SKM-1 treated with dmso at 0.1 percent for 144 hours (cell line): ENCODE measurements at regions not wholly inside any gene's neighbourhood (a gene's known extent, or its start where the extent isn't known, plus 50 kb on each side); places are given as distances from the start of the nearest gene placed in this dataset.

Experiments used
- DNase-seq: peaks from one replicate; lab custom pipeline; 2025; ENCODE audit not compliant: unreplicated experiment; lab: John Stamatoyannopoulos, UW

DNA sequence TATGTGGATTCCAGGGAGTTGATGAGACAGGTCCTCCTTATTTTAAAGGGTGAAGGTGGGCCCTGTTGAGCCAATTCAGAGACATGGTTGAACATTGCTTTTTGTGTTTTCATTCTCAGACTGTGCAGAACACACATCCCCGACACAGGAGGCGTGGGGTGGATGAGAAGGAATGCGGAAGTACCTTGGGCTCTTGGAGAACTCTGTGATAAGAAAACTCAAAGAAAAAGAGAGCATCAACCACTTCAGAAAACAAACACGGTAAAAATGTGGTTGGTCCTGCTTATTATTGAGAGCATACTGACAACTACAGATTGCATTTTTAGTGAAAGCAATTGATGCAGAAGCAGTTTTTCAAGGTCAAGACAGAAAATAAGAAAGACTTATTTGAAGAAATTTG is 659.8 kb downstream of the IRX1 start:
- no peak for DNase-seq

DNA sequence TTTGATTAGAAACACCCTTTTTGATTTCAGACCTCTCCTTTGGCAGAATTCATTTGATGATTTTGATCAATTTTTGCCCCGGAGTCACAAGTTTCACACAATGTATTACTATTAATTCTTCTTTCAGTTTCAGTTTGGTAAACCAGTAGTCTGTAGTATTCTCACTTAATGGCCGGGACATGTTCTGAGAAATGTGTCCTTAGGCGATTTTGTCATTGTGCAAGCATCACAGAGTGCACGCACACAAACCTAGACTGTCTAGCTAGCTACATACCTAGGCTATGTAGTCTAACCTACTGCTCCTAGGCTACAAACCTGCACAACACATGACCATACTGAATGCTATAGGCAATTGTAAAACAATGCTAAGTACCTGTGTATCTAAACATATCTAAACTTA is 662.5 kb downstream of the IRX1 start:
- DNase-seq: no peak

DNA sequence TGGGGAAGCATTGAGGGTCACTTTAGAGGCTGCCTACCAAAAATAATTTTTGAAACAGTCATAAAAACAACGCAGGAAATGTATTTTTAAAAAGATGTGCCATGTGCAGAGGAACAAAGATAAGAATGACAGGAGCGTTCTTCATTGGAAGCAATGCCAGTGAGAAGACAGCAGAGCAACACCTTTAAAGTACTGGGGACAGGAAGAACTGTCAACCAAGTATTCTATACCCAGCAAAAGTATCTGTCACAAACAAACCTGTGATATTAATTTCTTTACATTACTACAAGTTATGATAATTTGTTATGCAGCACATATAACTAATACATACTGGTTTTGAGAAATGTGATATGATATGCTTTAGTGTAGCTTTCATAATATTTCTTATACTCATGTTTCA is 675.6 kb downstream of the IRX1 start:
- no peak for DNase-seq

DNA sequence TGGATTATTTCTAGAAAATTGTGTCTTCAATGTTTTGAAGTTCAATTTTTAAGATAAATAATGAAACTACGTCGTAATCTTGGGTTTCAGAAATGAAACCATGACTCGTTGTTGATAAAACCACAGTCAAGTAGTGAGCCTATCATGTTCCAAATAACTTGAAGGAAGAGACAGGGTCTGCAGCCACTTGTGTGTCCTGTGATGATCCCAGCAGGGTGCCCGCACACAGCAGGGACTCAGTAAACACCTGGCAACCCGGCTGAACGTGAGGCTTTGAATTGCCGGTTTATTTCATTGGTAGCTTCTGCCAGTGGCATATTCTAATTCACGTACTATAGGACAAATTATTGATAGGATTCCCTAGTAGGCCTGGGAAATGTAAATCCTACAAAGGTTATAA is 679.6 kb downstream of the IRX1 start:
- no peak for DNase-seq

DNA sequence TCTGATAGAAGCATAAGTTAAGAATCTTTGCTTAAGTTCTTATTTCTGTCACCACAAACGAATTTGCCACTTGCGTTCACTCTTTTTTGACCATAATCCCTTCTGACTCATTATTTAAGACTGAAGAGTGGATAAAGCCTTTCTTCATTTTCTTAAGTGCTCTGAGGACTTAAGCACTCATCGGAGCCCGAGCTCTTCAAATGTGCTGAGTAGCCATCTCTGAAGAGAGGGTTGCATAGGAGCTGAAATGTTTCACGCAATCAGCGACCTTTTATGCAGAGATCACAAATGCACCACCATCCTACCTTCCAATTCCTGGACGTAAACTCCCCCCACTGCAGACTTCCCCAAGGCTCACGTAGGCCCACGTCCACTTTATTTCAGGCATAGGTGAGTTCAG is 699.2 kb downstream of the IRX1 start:
- no peak for DNase-seq

DNA sequence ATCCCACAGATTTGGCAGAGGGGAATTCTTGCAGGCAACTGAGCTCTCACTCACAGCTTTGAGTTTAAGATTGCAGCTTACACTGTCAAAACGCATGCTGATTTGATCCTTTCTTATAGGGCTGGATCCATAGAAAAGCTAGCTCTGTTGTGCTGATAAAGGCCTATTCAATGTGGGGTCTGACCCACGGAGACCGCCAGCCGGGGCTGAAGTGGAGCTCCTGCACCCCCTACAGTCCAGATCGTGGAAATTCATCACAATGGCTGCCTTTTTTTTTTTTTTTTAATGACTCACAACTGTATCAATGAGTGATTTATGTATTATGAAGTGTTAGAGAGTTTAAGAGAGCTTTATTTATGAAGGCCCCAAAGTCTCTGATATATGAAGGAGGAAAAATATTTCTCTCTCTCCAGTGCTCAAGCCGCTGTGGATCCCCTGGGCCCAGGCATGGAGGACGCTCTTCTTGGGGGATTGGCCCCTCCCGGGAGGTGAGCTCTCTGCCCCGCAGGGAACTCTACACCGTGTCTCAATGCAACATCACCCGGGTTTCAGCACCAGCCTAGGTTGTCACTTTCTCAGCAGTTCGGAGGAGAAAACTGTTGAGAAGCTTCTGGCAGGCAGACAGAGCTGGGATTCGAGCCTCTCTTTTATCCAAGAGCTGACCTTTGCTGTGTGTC is 700.2 kb downstream of the IRX1 start:
- DNase-seq: no peak

DNA sequence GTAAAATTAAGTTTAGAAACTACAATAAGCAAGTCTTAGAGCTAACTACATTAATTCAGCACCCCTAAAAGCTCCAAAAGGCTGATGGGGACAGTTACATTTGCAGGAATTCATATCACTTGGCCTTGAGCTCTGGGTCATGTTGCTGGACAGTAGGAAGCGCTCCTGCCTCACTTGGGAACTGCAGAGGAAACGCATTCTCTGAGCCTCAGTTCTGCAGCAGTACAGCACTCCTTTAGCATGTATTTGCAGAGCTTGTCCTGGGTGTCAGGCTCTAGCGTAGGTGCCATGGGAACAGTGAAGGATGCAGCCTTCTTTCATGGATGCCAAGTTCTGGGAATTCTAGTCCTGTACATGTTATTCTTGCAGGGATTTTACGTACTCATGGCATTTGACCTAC is 710.4 kb downstream of the IRX1 start:
- no peak for DNase-seq

DNA sequence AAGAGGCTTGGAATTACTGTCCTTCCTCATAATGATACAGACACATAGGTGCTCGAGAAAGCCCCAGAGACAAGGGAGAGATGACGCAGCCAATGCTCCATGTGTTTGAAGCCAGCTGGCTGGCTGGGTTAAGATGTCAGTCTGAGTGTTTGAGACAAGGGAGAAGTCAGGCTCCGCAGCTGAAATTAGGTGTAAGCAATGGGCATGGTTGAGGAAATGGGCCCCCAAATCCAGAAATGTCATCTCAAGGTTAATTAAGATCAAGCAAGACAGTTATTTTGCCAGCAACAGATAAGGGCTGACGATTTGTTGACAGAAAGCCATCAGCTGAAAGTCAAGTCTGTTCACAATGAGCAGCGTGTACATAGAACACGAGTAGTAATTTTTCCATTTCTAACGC is 713.4 kb downstream of the IRX1 start:
- no peak for DNase-seq

DNA sequence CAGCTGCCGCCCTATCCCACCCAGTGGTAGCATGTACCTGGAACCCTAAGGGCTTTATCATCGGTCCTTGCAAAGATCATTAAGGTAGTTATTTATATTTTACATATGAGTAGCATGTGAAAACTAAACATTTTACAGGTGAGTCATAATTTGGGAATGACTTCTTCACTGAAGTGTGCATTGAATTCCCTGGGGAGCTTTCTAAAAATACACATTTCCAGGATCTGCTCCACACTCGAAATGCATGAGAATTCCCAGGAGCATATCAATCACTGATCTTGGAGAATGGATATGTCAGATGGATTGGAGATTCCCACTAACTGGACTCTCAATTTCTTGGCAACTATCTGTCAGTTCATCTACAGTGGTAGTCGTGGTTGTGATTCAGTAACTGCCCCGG is 717.5 kb downstream of the IRX1 start:
- DNase-seq: no peak

DNA sequence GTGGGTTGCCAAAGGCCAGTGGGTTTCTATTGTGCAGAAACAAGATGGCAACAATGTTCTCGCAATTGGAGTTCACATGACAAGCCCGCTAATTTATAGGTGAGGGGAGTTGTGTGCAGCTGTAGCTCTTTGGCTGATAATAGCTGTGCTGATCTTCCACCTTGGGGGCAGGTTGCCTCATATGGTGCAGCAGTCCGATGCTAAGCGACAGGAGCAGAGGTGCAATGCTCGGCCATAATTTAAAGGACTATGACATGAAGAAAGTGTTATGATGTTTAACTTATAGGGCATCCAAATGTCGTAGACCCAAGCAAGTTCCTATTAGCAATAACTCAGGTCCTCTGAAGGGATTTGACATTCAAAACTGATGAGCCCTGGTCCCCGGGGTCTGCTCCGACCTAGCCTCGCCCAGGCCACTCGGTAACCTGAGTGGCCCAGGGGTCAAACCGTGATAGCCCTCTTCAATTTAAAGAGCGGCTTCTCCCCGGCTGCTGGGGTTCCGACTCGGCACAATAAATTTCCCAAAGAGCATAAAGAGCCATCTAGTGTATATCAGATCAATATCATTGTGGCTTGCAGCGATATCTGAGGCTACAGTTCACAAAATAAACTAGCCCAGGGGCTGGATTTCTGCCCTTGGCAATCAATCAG is 724.0 kb downstream of the IRX1 start:
- no peak for DNase-seq

DNA sequence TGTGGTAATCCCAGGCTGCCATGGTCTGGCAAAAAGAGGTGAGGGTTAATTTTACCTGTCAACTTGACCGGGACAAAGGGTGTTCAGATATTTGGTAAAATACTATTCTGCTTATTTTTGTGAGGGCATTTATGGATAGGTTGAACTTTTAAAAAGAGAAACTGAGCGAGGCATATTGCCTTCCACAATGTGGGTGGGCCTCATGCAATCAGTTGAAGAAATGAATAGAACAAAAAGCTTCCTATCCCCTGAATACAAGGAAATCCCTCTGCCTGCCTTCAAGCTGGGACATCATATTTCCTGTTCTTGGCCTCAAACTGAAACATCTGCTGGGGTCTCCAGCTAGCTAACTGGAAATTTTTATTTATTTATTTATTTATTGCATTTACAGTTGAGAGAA is 734.7 kb downstream of the IRX1 start:
- no peak for DNase-seq

DNA sequence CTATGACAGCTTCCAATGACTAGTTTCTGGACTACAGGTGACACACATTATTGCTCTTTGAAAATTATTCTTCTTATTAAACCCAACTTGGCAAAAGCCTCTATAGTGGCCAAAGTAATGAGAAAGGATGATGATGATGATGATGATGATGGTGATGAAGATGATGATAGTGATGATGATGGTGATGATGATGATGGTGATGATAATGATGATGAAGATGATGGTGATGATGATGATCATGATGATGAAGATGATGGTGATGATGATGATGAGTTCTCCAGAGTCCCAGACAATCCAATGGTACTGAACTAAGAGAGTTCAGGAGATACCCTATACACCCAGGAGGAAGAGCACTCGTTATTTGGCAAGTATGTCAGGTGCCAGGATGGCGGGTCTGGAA is 739.4 kb downstream of the IRX1 start:
- DNase-seq: no peak

DNA sequence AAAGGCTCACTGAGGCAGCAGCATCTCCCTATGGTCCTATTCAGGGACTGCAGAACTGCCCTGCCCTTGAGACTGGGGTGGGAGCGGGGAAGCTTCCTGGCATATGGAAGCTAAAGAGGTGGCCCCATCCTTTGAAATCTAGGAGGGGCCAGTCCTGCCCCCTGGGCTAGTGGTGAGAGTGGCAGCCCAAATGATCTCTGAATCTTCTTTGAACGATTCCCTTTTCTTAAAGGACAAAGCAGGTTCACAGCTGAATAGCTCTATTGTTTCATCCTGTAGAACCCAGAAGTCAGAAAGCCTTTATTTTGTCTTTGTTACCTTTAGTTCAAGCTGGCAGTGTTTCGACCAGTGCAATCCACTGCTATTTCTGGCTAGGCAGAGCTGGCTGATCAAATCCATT is 741.9 kb downstream of the IRX1 start:
- DNase-seq: no peak

DNA sequence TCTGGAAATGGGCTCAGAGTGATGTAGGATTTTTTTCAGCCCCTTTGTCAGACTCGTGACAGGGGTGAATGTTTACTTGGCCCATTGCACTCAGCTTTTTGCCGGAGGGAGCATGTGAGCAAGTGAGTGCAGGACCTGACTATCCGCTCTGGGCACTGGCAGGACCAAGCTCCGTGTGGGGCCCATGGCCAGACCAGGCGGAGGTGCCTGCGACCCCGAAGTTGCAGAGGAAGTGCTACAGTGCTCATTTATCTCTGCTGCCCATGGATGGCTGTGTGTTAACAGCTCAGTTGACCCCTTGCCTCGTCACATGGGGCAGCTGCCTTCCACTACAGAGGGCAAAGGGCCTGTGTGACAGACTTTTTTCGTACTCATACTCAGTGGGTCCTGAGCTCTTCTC is 744.3 kb downstream of the IRX1 start:
- DNase-seq: no peak

DNA sequence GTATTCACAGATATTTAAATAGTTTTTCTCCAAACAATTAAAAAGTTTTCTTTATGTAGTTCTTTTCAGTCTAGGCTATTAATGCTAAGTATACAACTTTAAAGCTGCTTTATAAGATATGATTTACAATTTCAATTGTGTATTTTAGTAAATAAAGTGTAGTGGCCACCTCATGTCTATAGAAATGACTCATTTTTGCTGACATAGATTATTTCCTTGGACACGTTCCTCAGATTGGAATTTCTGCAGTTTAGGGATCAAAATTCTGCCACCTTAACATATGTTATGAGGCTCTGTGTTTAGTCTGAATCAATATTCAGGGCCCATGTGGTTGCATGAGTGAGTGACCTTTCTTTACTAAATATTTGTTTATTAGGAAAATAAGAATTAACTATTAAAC is 750.2 kb downstream of the IRX1 start:
- no peak for DNase-seq

DNA sequence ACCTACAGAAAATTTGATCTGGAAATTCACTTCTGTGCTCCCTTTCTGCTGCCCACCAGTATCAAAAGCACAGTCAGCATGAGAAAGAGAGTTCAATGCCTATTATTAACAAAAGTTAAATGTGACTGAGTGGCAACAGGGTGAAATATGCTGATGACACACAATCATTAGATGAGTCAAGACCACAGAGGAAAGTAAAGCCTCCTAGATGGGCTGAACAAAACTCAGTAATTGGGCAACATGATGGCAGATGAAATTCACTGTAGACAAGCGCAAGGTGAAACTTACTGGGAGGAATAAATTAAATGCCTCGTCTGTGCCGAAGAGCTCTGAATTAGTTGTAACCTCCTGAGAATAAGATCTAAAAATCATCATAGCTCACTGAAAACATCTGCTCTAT is 752.8 kb downstream of the IRX1 start:
- DNase-seq: no peak

DNA sequence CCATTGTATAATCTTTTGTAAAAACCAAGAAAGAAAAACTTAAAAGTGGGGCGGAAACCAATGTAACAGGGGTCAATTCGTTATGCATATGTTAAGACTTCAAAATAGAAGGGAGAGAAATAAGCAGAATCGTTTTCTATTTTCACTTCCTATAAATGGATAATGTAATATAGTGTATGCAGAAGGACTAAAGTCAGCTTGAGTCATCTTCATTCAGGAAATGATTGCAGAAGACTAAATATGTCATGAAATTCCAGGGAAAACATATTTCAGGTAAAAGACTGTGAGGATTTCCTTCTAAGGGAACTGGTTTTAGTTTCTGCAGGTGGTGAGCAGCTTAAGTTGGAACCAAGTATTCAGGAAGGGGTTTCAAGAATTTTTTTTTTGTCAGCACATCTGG is 753.3 kb downstream of the IRX1 start:
- no peak for DNase-seq

DNA sequence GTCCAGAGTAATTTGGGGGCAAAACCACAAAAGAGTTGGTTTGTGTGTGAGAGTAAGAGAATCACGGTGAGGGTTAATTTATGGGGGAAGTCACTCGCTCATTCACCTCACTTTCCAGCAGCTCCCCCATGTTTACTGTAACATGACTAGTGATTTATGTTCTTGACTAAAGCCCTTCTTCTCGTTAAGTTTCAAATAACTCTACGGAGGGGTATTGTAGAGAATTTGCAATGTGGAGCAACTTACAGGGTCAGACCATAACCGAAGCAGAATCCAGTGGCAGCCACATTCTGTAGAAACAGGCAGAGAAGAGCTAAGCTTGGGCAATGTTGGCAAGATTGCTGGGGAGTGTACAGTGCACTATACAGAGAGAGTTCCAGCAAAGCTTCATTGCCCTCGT is 760.6 kb downstream of the IRX1 start:
- DNase-seq: no peak

DNA sequence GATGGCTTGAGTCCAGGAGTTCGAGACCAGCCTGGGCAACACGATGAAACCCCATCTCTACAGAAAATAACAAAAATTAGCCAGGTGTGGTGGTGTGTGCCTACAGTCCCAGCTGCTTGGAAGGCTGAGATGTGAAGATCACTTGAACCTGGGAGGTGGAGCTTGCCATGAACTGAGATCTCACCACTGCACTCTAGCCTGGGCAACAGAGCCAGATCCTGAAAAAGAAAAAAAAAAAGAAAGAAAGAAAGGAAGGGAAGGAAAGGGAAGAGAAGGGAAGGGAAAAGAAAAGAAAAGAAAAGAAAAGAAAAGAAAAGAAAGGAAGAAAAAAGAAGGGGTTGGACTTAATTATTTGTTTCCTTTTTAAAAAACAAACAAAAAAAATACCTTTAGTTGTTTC is 764.2 kb downstream of the IRX1 start:
- no peak for DNase-seq

DNA sequence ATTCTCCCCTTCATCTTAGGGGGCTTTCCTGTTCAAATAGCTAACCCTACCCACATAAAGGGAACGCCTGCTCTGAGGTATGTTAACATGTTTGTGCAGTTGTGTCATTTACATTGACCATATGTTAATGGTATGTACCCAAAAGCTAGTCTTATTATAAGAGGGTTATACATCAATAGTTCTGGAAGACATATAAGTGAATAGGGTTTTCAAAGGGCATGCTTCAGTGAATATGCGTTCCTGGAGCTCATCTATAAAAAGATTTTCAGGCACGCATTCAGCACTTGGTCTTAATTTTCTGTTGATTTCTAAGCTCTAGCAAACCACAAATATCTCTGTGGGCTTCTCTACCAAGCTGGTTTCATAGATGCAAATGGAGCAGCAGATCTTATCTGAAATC is 766.1 kb downstream of the IRX1 start:
- no peak for DNase-seq

DNA sequence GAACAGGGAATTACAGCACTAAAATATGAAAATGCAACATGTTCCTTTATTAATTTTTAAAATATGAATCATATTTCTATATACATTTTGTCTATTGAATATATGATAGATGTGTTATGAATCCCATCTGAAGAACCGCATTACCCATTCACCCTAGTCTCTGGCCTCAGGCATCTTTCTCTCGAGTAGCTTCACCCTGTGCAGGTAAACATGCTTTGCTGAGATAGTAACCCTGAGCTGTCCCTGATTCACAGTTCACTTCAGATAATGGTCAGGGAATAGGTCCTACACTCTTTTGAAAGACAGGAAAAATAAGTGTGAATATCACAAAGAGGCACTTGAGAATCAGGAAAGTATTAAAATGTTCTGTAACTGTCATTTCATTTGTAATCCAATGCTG is 766.8 kb downstream of the IRX1 start:
- no peak for DNase-seq

DNA sequence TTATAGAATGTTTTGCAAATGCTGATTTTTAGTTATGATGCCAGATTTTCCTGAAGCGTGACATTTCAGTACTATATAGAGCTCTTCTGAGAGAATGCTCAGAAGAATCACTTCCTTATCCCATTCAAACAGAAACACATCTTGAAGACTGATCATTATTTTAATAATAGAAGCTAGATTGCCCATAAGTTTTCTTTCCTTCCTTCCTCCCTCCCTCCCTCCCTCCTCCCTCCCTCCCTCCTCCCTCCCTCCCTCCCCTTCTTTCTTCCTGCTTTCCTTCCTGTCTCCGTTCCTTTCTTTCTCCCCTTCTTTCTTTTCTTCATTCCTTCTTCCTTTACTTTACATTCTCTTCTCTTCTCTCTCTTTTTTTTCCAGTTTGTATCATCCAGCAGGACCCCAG is 767.4 kb downstream of the IRX1 start:
- no peak for DNase-seq

DNA sequence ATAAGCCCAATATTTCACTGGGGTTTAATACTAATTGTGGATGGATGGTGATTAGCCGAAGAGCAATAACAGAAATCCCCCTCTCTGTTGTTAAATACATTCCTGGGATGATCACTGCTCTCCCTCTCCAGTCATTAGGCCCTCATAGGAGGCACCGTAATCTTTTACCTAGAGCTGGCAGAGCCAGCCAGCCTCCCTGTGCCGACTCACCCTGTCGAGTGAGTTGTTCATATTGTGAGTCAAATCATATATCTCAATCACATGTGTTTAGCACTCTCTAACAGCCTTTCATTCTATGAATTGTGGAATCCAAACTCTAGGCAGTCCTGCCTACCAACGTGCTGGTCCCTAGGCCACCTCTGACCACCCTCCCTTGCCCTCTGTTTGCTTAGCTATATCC is 771.0 kb downstream of the IRX1 start:
- no peak for DNase-seq
